ENCODE measurements at regions not wholly inside any gene's neighbourhood (a gene's known extent, or its start where the extent isn't known, plus 50 kb on each side); places are given as distances from the start of the nearest gene placed in this dataset.

DNA sequence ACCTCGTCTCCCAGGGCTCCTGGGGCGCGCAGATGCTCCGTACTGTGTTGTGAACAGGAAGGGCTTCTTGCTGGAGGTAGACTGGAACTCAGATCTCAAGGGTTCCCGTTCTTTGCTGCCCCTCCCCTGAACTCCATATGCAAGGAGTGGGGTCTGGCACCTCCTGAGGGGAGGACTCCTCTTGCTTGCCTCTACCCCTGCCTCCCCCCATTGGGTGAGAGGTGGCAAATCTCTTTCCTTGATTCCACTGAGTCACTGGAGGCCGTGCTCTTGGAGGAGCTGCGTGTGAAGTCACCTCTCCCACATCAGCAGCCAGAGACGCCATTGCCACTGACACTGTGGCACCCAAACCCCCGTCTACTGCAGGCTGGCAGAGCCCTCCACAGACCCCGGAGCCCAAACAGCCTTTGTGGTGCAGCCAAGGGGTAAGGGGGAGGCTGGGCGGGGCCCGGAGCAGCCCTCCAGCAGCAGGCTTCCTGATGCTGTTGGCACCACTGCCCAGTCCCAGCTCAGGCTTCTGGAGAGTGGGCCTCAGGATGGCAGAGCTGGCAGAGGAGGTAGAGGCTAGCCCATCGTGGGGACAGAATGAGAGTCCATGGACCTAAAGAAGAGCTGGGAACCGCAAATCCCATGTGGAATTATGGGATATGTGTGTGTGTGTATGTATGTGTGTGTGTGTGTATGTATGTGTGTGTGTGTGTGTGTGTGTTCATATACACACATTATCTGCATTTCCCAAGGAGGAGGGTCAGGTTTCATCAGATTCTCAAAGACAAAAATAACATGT, 104.9 kb upstream of the RUNX3 start:
- TF ChIP-seq CBX5 (CRISPR knock-in tag; IDR thresholded peaks at IDR 0.05; ENCODE audit: borderline replicate concordance) (no peak), EZH2 (conservative IDR thresholded peaks at IDR 0.05; ENCODE audit: low read depth, low read length) (no peak), RBM39 (IDR thresholded peaks at IDR 0.05; ENCODE audit: low read depth, low read length, poor library complexity, severe bottlenecking) (no peak), ZNF878 (CRISPR knock-in tag; IDR thresholded peaks at IDR 0.05) (no peak), ZFX (CRISPR knock-in tag; IDR thresholded peaks at IDR 0.05; ENCODE audit: low read depth) (no peak), POLR2A (IDR thresholded peaks at IDR 0.05; ENCODE audit: insufficient read depth in 1 of 2, low read depth in 2 of 2, low read length in 2 of 2) (no peak), CHD2 (IDR thresholded peaks at IDR 0.05; ENCODE audit: low read depth, low read length) (no peak), NR2F2 (IDR thresholded peaks at IDR 0.05; ENCODE audit: borderline replicate concordance, low read depth) (no peak)
- TF ChIP-seq, protein P1, sequence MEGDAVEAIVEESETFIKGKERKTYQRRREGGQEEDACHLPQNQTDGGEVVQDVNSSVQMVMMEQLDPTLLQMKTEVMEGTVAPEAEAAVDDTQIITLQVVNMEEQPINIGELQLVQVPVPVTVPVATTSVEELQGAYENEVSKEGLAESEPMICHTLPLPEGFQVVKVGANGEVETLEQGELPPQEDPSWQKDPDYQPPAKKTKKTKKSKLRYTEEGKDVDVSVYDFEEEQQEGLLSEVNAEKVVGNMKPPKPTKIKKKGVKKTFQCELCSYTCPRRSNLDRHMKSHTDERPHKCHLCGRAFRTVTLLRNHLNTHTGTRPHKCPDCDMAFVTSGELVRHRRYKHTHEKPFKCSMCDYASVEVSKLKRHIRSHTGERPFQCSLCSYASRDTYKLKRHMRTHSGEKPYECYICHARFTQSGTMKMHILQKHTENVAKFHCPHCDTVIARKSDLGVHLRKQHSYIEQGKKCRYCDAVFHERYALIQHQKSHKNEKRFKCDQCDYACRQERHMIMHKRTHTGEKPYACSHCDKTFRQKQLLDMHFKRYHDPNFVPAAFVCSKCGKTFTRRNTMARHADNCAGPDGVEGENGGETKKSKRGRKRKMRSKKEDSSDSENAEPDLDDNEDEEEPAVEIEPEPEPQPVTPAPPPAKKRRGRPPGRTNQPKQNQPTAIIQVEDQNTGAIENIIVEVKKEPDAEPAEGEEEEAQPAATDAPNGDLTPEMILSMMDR (CRISPR knock-in tag; IDR thresholded peaks at IDR 0.05): no peak
- TF ChIP-seq, protein P2, sequence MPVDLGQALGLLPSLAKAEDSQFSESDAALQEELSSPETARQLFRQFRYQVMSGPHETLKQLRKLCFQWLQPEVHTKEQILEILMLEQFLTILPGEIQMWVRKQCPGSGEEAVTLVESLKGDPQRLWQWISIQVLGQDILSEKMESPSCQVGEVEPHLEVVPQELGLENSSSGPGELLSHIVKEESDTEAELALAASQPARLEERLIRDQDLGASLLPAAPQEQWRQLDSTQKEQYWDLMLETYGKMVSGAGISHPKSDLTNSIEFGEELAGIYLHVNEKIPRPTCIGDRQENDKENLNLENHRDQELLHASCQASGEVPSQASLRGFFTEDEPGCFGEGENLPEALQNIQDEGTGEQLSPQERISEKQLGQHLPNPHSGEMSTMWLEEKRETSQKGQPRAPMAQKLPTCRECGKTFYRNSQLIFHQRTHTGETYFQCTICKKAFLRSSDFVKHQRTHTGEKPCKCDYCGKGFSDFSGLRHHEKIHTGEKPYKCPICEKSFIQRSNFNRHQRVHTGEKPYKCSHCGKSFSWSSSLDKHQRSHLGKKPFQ (CRISPR knock-in tag; IDR thresholded peaks at IDR 0.05; ENCODE audit: insufficient replicate concordance): no peak
- TF ChIP-seq, protein P3, sequence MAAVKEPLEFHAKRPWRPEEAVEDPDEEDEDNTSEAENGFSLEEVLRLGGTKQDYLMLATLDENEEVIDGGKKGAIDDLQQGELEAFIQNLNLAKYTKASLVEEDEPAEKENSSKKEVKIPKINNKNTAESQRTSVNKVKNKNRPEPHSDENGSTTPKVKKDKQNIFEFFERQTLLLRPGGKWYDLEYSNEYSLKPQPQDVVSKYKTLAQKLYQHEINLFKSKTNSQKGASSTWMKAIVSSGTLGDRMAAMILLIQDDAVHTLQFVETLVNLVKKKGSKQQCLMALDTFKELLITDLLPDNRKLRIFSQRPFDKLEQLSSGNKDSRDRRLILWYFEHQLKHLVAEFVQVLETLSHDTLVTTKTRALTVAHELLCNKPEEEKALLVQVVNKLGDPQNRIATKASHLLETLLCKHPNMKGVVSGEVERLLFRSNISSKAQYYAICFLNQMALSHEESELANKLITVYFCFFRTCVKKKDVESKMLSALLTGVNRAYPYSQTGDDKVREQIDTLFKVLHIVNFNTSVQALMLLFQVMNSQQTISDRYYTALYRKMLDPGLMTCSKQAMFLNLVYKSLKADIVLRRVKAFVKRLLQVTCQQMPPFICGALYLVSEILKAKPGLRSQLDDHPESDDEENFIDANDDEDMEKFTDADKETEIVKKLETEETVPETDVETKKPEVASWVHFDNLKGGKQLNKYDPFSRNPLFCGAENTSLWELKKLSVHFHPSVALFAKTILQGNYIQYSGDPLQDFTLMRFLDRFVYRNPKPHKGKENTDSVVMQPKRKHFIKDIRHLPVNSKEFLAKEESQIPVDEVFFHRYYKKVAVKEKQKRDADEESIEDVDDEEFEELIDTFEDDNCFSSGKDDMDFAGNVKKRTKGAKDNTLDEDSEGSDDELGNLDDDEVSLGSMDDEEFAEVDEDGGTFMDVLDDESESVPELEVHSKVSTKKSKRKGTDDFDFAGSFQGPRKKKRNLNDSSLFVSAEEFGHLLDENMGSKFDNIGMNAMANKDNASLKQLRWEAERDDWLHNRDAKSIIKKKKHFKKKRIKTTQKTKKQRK (IDR thresholded peaks at IDR 0.05; ENCODE audit: low read length): no peak
- TF ChIP-seq, protein P4, sequence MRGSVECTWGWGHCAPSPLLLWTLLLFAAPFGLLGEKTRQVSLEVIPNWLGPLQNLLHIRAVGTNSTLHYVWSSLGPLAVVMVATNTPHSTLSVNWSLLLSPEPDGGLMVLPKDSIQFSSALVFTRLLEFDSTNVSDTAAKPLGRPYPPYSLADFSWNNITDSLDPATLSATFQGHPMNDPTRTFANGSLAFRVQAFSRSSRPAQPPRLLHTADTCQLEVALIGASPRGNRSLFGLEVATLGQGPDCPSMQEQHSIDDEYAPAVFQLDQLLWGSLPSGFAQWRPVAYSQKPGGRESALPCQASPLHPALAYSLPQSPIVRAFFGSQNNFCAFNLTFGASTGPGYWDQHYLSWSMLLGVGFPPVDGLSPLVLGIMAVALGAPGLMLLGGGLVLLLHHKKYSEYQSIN (CRISPR knock-in tag; IDR thresholded peaks at IDR 0.05; ENCODE audit: borderline replicate concordance): no peak
- TF ChIP-seq, protein P5, sequence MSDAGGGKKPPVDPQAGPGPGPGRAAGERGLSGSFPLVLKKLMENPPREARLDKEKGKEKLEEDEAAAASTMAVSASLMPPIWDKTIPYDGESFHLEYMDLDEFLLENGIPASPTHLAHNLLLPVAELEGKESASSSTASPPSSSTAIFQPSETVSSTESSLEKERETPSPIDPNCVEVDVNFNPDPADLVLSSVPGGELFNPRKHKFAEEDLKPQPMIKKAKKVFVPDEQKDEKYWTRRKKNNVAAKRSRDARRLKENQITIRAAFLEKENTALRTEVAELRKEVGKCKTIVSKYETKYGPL (CRISPR knock-in tag; IDR thresholded peaks at IDR 0.05): no peak
- TF ChIP-seq, protein P6, sequence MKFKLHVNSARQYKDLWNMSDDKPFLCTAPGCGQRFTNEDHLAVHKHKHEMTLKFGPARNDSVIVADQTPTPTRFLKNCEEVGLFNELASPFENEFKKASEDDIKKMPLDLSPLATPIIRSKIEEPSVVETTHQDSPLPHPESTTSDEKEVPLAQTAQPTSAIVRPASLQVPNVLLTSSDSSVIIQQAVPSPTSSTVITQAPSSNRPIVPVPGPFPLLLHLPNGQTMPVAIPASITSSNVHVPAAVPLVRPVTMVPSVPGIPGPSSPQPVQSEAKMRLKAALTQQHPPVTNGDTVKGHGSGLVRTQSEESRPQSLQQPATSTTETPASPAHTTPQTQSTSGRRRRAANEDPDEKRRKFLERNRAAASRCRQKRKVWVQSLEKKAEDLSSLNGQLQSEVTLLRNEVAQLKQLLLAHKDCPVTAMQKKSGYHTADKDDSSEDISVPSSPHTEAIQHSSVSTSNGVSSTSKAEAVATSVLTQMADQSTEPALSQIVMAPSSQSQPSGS (CRISPR knock-in tag; IDR thresholded peaks at IDR 0.05): no peak

Data from HepG2 (cell line).